Astrocyte of the cerebellum (primary cell): ENCODE measurements at regions not wholly inside any gene's neighbourhood (a gene's known extent, or its start where the extent isn't known, plus 50 kb on each side); places are given as distances from the start of the nearest gene placed in this dataset.
A peak's percentile ranks its signal among the peaks of the same experiment; 100 is the strongest.

ENCODE experiments used
- DNase-seq: peaks from one replicate; pipeline ENCODE4 v3.0.0-alpha.2; 2011; ENCODE audit warnings: low read depth
- H3K4me3 ChIP-seq: 2 replicates; pipeline ENCODE4 v1.5.1; 2011; ENCODE audit warnings: mild to moderate bottlenecking, low read depth, low read length, moderate library complexity
- CTCF ChIP-seq: IDR thresholded peaks from 2 replicates; pipeline ENCODE4 v1.5.1; 2012; ENCODE audit warnings: low read length, low read depth, moderate library complexity, mild to moderate bottlenecking; ENCODE audit errors: missing control alignments
- in situ Hi-C: cut with HindIII; loops from 2 replicates; pipeline ENCODE4 v1.10.0; 2017; ENCODE audit warnings: low sequenced_read_pairs

- DNase-seq = no peak
- in situ Hi-C loops = no loop called here
- H3K4me3 ChIP-seq = no peak overlapping the region
- peak; percentile 41 for TF ChIP-seq CTCF
These were observed 113.2 kb upstream of the IRX5 start for GRCh38 chr16:54817432-54817831.

- no peak for DNase-seq
- TF ChIP-seq CTCF = no peak
- in situ Hi-C loops = no loop called here
- no peak overlapping the region for H3K4me3 ChIP-seq
These were observed 114.2 kb upstream of the IRX5 start for GRCh38 chr16:54816471-54816870.

- in situ Hi-C loops = no loop called here
- no peak overlapping the region for H3K4me3 ChIP-seq
- DNase-seq = no peak
- no peak for TF ChIP-seq CTCF
These were observed 115.5 kb upstream of the IRX5 start for GRCh38 chr16:54815177-54815576.

- no peak overlapping the region for H3K4me3 ChIP-seq
- no peak for TF ChIP-seq CTCF
- in situ Hi-C loops = no loop called here
- DNase-seq = no peak
These were observed 116.9 kb upstream of the IRX5 start for GRCh38 chr16:54813778-54814177.

GRCh38 chr16:54812229-54812628, 118.4 kb upstream of the IRX5 start:
- TF ChIP-seq CTCF = peak; percentile 33
- H3K4me3 ChIP-seq = no peak overlapping the region
- peak; percentile 4 for DNase-seq
- in situ Hi-C loops = no loop called here

- TF ChIP-seq CTCF = no peak
- H3K4me3 ChIP-seq = no peak overlapping the region
- in situ Hi-C loops = no loop called here
- DNase-seq = no peak
These were observed 121.8 kb upstream of the IRX5 start for GRCh38 chr16:54808890-54809289.

GRCh38 chr16:54806881-54807360, 123.7 kb upstream of the IRX5 start:
- H3K4me3 ChIP-seq = no peak overlapping the region
- TF ChIP-seq CTCF = no peak
- in situ Hi-C loops = no loop called here
- DNase-seq = no peak
